GM12891 (cell line): ENCODE measurements at regions not wholly inside any gene's neighbourhood (a gene's known extent, or its start where the extent isn't known, plus 50 kb on each side); places are given as distances from the start of the nearest gene placed in this dataset.
"Not testable (repeated sequence)": the region's sequence is repeated elsewhere in the genome, so short reads cannot be mapped to it uniquely, and the experiment has no call there.

Source experiments
- DNase-seq: peaks from one replicate; pipeline ENCODE4 v3.0.0; 2011; ENCODE audit warnings: low spot score; ENCODE audit not compliant: insufficient read length
- FAIRE-seq: peaks from 2 replicates; lab custom pipeline; 2011; peaks lifted over from hg19 to GRCh38; lab: Jason Lieb, UNC
- PAX5 ChIP-seq: IDR thresholded peaks from 2 replicates; pipeline ENCODE4 v1.6.1; 2011; ENCODE audit warnings: low read length, moderate library complexity, mild to moderate bottlenecking; ENCODE audit not compliant: insufficient read depth, severe bottlenecking
- POLR2A ChIP-seq: IDR thresholded peaks from 2 replicates; pipeline ENCODE4 v1.6.1; 2011; ENCODE audit warnings: low read depth, low read length, control low read depth
- POLR2AphosphoS5 ChIP-seq: IDR thresholded peaks from 2 replicates; pipeline ENCODE4 v1.6.1; 2011; ENCODE audit warnings: low read depth, low read length, control low read depth
- POU2F2 ChIP-seq: IDR thresholded peaks from 2 replicates; pipeline ENCODE4 v1.6.1; 2011; ENCODE audit warnings: low read depth, mild to moderate bottlenecking, control low read depth, low read length, moderate library complexity
- SPI1 ChIP-seq: IDR thresholded peaks from 2 replicates; pipeline ENCODE4 v1.6.1; 2011; ENCODE audit warnings: low read depth, low read length, control low read depth
- TAF1 ChIP-seq: IDR thresholded peaks from 2 replicates; pipeline ENCODE4 v1.6.1; 2011; ENCODE audit warnings: low read depth, low read length, control low read depth

GRCh38 chr14:28163897-28164296, 602.7 kb upstream of the FOXG1 start:
- DNase-seq (no peak), FAIRE-seq (no peak)
- TF ChIP-seq PAX5: no peak
- TF ChIP-seq POLR2AphosphoS5: no peak
- TF ChIP-seq TAF1: no peak
- no peak for TF ChIP-seq POLR2A
- TF ChIP-seq SPI1: no peak
- no peak for TF ChIP-seq POU2F2

DNA sequence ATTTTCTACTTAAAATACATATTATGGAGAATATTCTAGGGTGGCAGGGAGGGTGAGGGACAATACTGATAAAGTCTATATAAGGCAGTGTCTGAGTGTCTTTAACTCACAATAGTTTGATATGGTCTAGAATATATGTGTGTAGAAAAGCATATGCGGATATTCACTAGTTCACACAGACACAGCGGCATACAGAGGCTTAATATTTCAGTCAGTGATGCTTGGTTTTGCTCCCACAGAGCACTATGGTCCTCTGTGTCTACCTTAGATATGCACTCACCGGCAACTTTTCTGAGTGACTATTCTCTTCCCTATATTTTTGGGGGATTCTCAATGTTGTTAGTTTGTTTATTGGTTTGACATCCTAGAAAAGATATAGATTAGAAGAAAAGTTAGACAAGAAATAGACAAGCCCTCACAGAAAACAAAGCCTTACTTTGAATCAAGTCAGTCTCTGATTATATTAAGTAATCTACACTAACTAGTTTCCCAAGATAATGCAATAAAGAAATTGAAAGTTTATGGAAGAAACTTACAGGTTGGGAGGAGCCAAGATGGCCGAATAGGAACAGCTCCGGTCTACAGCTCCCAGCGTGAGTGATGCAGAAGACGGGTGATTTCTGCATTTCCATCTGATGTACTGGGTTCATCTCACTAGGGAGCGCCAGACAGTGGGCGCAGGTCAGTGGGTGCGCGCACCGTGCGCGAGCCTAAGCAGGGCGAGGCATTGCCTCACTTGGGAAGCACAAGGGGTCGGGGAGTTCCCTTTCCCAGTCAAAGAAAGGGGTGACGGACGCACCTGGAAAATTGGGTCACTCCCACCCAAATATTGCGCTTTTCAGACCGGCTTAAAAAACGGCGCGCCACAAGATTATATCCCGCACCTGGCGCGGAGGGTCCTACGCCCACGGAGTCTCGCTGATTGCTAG, 578.4 kb upstream of the FOXG1 start:
- FAIRE-seq: not testable (repeated sequence)

GRCh38 chr14:28196878-28197277, 569.7 kb upstream of the FOXG1 start:
- no peak for TF ChIP-seq POU2F2
- no peak for TF ChIP-seq TAF1
- TF ChIP-seq SPI1: no peak
- TF ChIP-seq PAX5: no peak
- TF ChIP-seq POLR2AphosphoS5: no peak
- TF ChIP-seq POLR2A: no peak
- FAIRE-seq (no peak), DNase-seq (no peak)

More for the DNA sequence above, 578.4 kb upstream of the FOXG1 start:
- DNase-seq: not testable (repeated sequence)

- no peak for FAIRE-seq
- DNase-seq: no peak
- TF ChIP-seq POLR2AphosphoS5: no peak
- no peak for TF ChIP-seq POLR2A
- TF ChIP-seq TAF1: no peak
- no peak for TF ChIP-seq POU2F2
These were observed 546.2 kb upstream of the FOXG1 start for GRCh38 chr14:28220391-28220790.

DNA sequence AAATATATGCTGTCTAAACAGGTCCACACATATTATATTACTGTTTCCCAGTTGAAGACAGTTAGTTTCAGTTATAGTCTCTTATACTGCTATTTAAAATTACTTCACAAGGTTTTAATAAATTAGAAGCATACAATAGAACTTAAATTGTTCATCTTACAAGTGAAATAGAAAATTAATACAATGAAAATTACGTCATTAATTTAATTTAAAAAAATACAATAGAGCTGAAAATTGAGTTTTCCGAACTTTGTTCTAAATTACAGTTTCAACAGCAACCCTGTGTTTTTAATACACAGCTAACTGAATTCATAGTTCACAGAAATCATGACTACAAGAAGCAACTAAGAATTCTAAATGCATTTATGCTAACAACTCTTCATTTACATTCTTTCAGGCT, 525.7 kb upstream of the FOXG1 start:
- FAIRE-seq: no peak
- no peak for TF ChIP-seq SPI1
- no peak for TF ChIP-seq TAF1
- no peak for DNase-seq

- no peak for TF ChIP-seq PAX5
- TF ChIP-seq POLR2A: no peak
- TF ChIP-seq POU2F2: no peak
- TF ChIP-seq TAF1: no peak
- no peak for TF ChIP-seq POLR2AphosphoS5
- TF ChIP-seq SPI1: no peak
- no peak for DNase-seq
- no peak for FAIRE-seq
These were observed 523.7 kb upstream of the FOXG1 start for GRCh38 chr14:28242895-28243294.

DNA sequence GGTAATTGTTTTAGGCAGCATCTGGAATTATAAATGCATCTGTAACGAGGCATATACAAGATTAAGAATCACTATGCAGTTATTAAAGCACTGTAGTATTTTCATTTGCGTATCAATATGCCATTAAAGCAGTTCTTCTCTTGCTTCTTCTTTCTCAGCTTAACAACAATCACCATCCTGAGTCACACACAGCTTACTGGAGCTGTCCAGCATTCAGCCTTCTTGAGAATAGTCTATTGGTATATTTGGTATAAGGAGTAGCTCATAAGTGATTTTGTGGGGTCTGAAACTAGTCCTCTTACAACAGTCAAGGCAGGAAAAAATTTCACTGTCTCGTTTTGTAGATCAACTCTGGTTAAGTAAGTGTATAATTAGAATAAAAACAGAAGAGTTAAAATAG, 523.0 kb upstream of the FOXG1 start:
- FAIRE-seq (no peak), DNase-seq (no peak)
- TF ChIP-seq SPI1: no peak
- no peak for TF ChIP-seq PAX5
- no peak for TF ChIP-seq POU2F2
- TF ChIP-seq TAF1: no peak
- no peak for TF ChIP-seq POLR2AphosphoS5
- no peak for TF ChIP-seq POLR2A

DNA sequence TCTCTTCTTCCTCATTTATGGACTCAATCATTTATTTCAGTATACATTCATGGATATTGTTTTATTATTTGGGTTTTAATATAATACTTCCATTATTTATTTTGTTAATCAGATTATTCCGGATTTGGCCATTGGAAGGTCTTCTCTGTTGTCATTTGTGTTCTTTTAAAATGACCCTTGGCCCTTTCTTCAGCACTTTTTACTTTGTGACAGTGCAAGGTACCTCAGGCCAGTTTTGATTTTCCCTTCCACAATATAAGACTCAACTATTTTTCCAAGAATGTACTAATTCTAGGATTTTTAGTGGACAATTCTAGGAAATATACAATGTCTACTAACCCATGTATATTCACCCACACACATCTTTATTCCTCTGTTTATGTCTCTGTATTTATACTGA, 521.4 kb upstream of the FOXG1 start:
- FAIRE-seq (no peak), DNase-seq (no peak)
- TF ChIP-seq POU2F2: no peak
- no peak for TF ChIP-seq POLR2AphosphoS5
- TF ChIP-seq TAF1: no peak
- TF ChIP-seq POLR2A: no peak
- TF ChIP-seq PAX5: no peak
- TF ChIP-seq SPI1: no peak

- FAIRE-seq: no peak
- TF ChIP-seq POLR2A (no peak), SPI1 (no peak), PAX5 (no peak), TAF1 (no peak), POU2F2 (no peak), POLR2AphosphoS5 (no peak)
- DNase-seq: no peak
These were observed 519.1 kb upstream of the FOXG1 start for GRCh38 chr14:28247491-28247890.

DNA sequence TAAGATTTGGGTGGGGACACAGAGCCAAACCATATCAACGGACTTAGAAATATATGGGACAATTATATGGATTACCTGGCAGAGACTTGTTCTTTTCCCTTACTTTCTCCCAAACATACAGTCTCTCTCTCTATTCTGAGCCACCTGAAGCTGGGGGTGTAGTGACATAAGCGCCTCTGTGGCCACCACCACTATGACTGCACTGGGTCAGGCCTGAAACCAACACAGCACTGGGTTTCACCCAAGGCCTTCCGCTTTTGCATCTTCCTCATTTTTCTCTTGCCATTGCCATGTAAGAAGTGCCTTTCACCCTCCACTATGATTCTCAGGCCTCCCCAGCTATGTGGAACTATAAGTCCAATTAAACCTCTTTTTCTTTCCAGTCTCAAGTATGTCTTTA, 514.5 kb upstream of the FOXG1 start:
- DNase-seq, FAIRE-seq: not testable (repeated sequence)

- FAIRE-seq (no peak), DNase-seq (no peak)
- no peak for TF ChIP-seq SPI1
- TF ChIP-seq POLR2AphosphoS5: no peak
- no peak for TF ChIP-seq POU2F2
- no peak for TF ChIP-seq PAX5
- no peak for TF ChIP-seq TAF1
- no peak for TF ChIP-seq POLR2A
These were observed 511.8 kb upstream of the FOXG1 start for GRCh38 chr14:28254768-28255167.
